HG03064 (cell line): ENCODE measurements at regions not wholly inside any gene's neighbourhood (a gene's known extent, or its start where the extent isn't known, plus 50 kb on each side); places are given as distances from the start of the nearest gene placed in this dataset.

Source experiments
- ATAC-seq: cut with Tn5 transposase; IDR thresholded peaks from one replicate; pipeline ENCODE4 v1.9.1; 2021; ENCODE audit warnings: low read depth; ENCODE audit not compliant: unreplicated experiment

- no peak for ATAC-seq
Measured at GRCh38 chr1:38622197-38622596, 237.4 kb downstream of the RRAGC start.

DNA sequence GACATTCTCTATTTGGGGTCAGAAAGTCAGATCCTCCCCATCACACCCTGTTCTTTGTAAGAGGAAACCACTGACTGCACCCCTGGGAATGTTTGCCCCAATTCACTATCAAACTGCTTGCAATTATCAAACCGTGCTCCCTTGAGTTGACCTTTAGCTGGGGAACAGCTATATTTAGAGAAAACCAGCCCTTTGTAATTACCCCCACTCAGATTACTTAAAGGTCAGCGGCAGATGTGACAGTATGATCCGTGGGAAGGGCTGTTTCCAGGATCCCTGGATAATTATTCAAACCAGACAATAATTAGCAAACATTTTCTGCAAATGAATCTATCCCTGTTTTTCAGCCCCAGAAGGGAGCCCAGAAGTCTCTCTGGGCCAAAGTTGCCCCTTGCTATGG is 242.7 kb downstream of the RRAGC start:
- ATAC-seq, result no peak

DNA sequence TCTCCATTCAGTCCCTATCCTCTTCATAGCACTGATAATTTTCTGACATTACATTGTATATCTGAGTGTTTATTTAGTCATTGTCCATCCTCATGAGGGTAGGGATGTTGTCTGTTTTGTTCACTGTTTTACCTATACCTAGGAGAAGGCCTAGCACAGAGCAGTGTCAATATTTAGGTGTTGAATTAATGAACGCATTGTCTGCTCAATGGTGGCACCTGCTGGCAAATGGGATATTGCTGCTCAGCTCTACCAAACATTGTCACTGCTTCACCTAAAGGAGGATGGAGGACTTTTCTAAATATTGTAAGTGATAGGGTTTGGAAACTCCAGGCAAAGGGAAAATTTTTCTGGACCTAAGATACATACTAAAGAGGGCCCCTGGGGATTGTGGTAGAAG is 243.9 kb downstream of the RRAGC start:
- no peak for ATAC-seq

DNA sequence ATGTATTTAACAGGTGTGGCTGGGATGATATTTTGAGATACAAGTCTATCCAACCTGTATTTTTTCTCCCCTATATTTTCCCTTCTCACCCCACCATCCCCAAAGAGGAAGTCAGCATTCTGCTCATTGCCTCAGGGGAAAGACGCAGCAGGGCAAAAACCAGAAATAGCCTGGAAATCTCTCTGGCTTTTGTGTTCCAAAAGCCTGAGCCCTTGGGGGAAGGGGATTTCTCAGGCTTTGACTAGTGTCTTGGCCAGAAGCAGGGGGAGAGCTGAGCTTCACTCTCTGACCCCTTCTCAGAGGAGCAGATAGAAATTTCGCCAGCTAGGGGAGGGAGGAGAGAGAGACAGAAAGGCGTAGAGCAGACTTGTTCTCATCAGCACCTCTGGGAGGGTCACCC is 244.7 kb downstream of the RRAGC start:
- no peak for ATAC-seq

- ATAC-seq, result no peak
Measured at GRCh38 chr1:38613996-38614395, 245.6 kb downstream of the RRAGC start.

- no peak for ATAC-seq
Measured at GRCh38 chr1:38612951-38613350, 246.6 kb downstream of the RRAGC start.

- no peak for ATAC-seq
Measured at GRCh38 chr1:38611664-38612211, 247.8 kb downstream of the RRAGC start.

DNA sequence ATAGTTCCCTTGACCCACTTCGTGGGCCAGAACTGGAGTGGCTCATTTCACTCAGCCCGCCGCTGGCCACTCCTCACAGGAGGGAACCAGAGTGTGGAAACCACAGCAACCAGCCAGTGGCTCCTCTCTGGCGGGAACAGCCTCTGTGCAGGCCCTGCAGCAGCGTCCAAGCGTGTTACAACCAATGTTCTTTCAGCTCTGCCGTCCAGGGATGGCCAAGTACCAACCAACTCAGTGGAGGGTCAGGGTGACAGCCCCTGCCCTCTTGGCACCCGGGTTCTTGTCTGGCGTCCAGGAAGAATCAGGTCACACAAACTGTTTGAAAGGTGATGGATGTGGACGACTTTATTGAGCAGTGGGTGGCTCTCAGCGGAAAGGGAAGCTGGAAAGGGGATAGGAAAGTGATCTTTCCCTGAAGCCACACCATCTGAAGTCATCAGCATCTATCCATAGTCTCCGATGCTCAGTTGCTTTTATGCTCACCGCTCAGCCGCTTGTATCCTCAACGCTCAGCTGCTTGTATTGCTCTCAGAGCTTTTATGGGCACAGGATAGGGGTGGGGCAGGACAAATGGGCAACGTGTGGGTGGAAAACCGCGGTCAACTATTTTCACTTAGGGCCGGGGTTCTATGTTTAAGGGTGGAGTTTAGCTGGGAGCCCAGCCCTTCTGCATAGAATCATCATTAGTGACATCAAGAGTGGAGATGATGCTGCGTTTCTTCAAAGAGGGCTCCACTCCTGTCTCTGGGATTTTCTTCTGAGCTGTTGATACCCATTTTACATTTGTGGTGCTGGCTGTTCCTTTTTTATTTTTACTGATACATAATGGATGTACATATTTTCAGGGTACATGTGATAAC is 250.2 kb downstream of the RRAGC start:
- ATAC-seq, result no peak

GRCh38 chr1:38608202-38608864 is 251.2 kb downstream of the RRAGC start:
- no peak for ATAC-seq

DNA sequence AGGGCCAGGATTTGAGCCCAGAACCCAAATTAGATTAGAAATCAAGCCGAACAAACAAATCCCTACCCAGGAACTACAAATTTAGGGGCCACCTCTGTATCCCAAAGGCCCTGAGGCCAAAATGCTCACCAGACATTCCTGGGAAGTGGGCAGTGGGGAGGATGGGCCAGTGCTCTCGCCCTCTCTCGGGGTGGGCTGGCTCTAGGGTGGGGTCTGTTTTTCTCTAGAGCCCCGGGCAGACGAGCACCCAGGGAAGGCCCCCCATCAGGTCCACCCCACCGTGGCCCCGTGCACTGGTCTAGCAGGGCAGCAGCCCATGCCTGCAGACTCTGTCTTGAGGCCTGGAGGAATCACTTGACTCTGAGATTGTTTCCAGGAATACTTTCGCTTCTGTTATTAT is 252.0 kb downstream of the RRAGC start:
- ATAC-seq, result no peak

DNA sequence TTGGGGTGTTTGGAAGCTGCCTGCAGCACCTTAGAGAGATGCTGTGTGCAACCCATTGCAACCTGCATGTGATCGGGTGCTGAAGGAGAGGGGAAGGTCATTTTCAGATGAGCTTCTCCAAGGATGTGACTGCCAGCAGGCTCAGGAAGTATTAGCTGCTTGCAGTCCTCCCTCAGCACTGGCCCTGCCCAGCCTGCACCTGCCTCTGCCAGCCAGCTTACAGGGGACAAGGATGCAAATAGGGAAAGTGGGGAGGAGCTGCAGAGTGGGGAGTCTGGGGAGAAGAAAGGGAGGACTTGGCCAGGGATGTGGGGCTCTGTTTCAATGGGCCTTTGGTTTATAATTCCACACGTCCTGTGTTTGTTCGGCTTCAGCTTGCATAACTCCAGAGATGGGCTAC is 254.5 kb downstream of the RRAGC start:
- no peak for ATAC-seq

- ATAC-seq, result no peak
Measured at GRCh38 chr1:38603907-38604306, 255.7 kb downstream of the RRAGC start.

DNA sequence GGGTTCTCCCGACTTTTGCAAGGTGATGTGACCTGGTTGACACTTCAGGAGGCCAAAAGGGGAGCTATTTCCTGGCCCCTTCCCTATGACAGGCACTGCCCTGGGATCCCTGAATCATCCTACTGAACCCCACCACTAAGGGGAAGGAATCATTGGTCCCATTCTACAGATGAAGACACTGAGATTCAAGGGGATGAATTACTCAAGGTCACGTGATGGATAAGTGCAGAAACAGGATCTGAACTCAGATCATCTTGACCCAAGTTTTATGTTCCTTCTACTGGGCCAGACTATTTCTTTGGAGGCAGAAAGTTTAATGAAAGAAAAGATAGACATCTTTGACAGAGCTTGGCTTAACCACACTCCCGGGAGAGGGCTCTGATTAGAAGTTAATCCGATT is 258.7 kb downstream of the RRAGC start:
- no peak for ATAC-seq

DNA sequence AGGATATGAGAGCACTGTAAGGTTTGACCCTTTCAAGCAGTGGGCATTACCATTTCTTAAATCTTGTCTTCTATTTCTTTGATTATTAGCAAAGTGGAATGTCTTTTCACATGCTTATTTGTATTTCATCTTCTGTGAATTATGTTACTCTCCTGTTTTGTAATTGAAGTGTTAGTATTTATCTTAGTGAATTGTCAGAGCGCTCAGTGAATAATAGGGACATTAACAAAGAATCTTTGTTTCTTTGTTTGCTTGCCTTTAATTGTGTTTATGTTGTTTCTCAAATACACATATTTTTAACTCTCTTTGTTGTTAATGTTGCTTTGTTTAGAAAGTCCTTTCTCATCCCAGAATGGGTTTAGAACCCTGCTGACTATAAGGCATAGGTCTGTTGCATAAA is 259.3 kb downstream of the RRAGC start:
- ATAC-seq, result no peak

GRCh38 chr1:38598118-38598517 is 261.5 kb downstream of the RRAGC start:
- no peak for ATAC-seq

- no peak for ATAC-seq
Measured at GRCh38 chr1:38589036-38589435, 270.5 kb downstream of the RRAGC start.

DNA sequence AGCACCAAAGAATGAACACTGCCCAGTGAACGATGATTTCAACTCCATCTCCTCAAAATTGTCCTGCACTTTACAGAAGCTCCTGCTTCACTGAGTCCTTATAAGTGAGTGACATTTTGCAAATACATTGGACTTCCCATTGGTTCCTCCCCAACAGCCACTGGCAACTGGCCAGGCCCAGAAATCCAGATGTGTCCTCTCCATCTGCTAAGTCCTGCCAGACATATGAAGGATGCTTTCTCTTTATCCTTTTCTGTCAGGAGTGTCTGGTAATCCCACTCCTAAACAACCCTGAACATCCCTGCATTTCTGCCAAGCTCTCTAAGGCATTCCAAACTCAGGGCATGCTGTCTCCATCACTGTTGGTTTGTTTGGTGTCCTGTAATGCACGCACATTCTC is 271.8 kb downstream of the RRAGC start:
- no peak for ATAC-seq

DNA sequence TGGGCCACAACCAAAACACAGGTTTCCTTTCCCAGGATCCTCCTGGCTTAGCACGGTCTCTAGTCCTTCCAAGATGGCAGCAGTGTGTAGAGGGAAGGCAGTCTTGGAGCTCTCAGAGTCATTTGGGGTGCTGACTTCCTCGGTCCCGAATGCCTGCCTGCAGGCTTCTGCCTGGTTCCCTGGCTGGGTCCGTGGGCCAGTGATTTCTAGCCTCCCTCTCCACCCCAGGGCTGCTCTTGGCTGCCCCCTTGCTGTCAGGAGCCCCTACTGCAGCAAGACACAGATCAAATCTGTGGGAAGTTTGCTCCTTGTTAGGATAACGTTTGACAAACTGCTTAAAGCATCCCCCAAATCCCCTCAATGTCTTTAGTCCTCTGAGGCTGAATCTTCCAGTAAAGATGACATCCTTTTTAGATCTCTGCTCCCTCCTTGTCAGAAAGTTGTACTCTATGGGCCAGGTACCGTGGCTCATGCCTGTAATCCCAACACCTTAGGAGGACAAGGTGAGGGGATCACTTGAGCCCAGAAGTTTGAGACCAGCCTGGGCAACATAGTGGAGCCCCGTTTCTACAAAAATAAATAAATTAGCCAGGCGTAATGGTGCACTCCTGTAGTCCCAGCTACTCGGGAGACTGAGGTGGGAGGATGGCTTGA is 272.5 kb downstream of the RRAGC start:
- ATAC-seq, result no peak

- ATAC-seq, result no peak
Measured at GRCh38 chr1:38585971-38586370, 273.6 kb downstream of the RRAGC start.

DNA sequence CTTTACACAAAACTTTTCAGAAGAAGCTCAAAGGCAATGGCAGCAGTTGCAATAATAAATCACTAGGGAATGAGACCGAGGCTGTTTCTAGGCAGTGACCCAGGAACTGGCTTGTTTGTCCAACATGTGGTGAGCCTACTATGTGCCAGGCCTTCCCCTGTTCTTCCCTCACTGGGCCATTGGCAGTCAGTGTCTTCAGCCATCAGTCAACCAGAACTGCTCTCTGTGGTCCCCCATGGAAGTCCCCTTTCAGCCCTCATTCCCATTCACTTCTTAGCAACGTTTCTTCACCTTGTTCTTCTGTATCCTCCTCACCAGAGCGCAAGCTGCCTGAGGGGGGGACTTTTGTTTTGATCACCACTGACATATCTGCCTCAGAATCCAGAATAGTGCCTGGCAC is 274.1 kb downstream of the RRAGC start:
- no peak for ATAC-seq
